ENCODE measurements at regions not wholly inside any gene's neighbourhood (a gene's known extent, or its start where the extent isn't known, plus 50 kb on each side); places are given as distances from the start of the nearest gene placed in this dataset.

- DNase-seq = no peak
These were observed 192.9 kb downstream of the HAUS1 start for GRCh38 chr18:46297124-46297523.

- DNase-seq = no peak
These were observed 193.4 kb downstream of the HAUS1 start for GRCh38 chr18:46297621-46298020.

GRCh38 chr18:46298511-46298910 is 194.3 kb downstream of the HAUS1 start:
- no peak for DNase-seq

GRCh38 chr18:46299465-46300008 is 195.4 kb downstream of the HAUS1 start:
- DNase-seq = no peak

GRCh38 chr18:46301081-46301480 is 196.9 kb downstream of the HAUS1 start:
- no peak for DNase-seq

- DNase-seq = no peak
These were observed 197.4 kb downstream of the HAUS1 start for GRCh38 chr18:46301571-46301970.

GRCh38 chr18:46302528-46303485 is 198.6 kb downstream of the HAUS1 start:
- DNase-seq = no peak

GRCh38 chr18:46310258-46310657 is 206.1 kb downstream of the HAUS1 start:
- no peak for DNase-seq

- no peak for DNase-seq
These were observed 206.6 kb downstream of the HAUS1 start for GRCh38 chr18:46310675-46311345.

GRCh38 chr18:46311491-46311890 is 207.3 kb downstream of the HAUS1 start:
- DNase-seq = no peak

GRCh38 chr18:46312221-46312620 is 208.0 kb downstream of the HAUS1 start:
- no peak for DNase-seq

- DNase-seq = no peak
These were observed 209.3 kb downstream of the HAUS1 start for GRCh38 chr18:46313521-46313920.

- DNase-seq = no peak
These were observed 209.8 kb downstream of the HAUS1 start for GRCh38 chr18:46314011-46314410.

- no peak for DNase-seq
These were observed 211.0 kb downstream of the HAUS1 start for GRCh38 chr18:46315161-46315560.

GRCh38 chr18:46318356-46318755 is 214.2 kb downstream of the HAUS1 start:
- DNase-seq = no peak

- no peak for DNase-seq
These were observed 215.6 kb downstream of the HAUS1 start for GRCh38 chr18:46319783-46320182.

GRCh38 chr18:46320297-46320696 is 216.1 kb downstream of the HAUS1 start:
- DNase-seq = no peak

GRCh38 chr18:46320928-46321711 is 216.9 kb downstream of the HAUS1 start:
- DNase-seq = no peak

GRCh38 chr18:46321955-46322354 is 217.8 kb downstream of the HAUS1 start:
- DNase-seq = no peak

GRCh38 chr18:46322411-46322891 is 218.3 kb downstream of the HAUS1 start:
- no peak for DNase-seq

GRCh38 chr18:46322941-46323340 is 218.8 kb downstream of the HAUS1 start:
- DNase-seq = no peak
